Left lung (tissue), 4 donors: ENCODE measurements at regions not wholly inside any gene's neighbourhood (a gene's known extent, or its start where the extent isn't known, plus 50 kb on each side); places are given as distances from the start of the nearest gene placed in this dataset.

Experiments used
- ATAC-seq: fragments of 200-7000 bp; cut with Tn5 transposase; one replicate; pipeline ENCODE4 v1.9.1; 2020; ENCODE audit warnings: moderate library complexity
- DNase-seq, 4 donors: peaks; one replicate each; pipeline ENCODE4 v3.0.0-alpha.2; 2013 to 2020
- H3K27ac ChIP-seq, 2 donors: fragments of 200-600 bp; sonication (generic) in 1 of 2; one replicate each; pipeline versions ENCODE4 v1.5.0 to v1.8.0; 2020 to 2021
- H3K27me3 ChIP-seq, 2 donors: fragments of 200-600 bp; sonication (generic) in 1 of 2; one replicate each; pipeline versions ENCODE4 v1.5.0 to v1.8.0; 2020 to 2021
- H3K36me3 ChIP-seq, 2 donors: fragments of 200-600 bp; sonication (generic) in 1 of 2; one replicate each; pipeline versions ENCODE4 v1.5.0 to v1.8.0; 2020 to 2021
- H3K4me1 ChIP-seq, 2 donors: fragments of 200-600 bp; one replicate each; pipeline ENCODE4 v1.8.0; 2021
- H3K4me3 ChIP-seq, 2 donors: fragments of 200-600 bp; sonication (generic) in 1 of 2; one replicate each; pipeline versions ENCODE4 v1.5.0 to v1.8.0; 2020 to 2021; ENCODE audit warnings: mild to moderate bottlenecking in 1 of 2
- H3K9me3 ChIP-seq, 2 donors: fragments of 200-600 bp; sonication (generic) in 1 of 2; one replicate each; pipeline versions ENCODE4 v1.5.0 to v1.8.0; 2020 to 2021
- intact Hi-C, 2 donors: fragments of 100-400 bp; cut with DNase I; formaldehyde crosslinking; loops; one replicate each; pipeline versions ENCODE4 v1.11.2 to v1.14.2; 2022
- TF ChIP-seq, protein P1 (sequence below), 2 donors: fragments of 200-600 bp; sonication (generic) in 1 of 2; IDR thresholded peaks; one replicate each; pipeline versions ENCODE4 v1.5.0 to v1.8.0; 2021; ENCODE audit warnings: antibody characterized with exemption in 2 of 2
- donor health status: DM: no; HTN: yes; CAD: no.
- donor health status: DM: no; HTN: no; CAD: no.

DNA sequence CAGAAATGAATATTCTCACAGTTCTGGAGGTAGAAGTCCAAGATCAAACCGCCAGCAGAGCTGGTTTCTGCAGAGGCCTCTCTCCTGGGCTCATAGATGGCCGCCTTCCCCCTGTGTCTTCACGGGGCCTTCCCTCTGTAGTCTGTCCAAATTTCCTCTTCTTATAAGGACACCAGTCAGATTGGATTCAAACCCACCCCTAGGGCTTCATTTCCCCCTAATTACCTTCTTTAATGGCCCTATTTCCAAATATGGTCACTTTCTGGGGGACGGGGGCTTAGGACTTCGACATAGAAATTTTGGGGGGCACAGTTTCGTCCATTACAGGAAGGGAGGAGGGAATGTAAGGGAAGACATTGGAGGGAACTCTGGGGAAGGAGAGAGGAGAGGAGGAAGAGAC, 132.6 kb downstream of the DDX1 start:
- ATAC-seq: no peak

DNA sequence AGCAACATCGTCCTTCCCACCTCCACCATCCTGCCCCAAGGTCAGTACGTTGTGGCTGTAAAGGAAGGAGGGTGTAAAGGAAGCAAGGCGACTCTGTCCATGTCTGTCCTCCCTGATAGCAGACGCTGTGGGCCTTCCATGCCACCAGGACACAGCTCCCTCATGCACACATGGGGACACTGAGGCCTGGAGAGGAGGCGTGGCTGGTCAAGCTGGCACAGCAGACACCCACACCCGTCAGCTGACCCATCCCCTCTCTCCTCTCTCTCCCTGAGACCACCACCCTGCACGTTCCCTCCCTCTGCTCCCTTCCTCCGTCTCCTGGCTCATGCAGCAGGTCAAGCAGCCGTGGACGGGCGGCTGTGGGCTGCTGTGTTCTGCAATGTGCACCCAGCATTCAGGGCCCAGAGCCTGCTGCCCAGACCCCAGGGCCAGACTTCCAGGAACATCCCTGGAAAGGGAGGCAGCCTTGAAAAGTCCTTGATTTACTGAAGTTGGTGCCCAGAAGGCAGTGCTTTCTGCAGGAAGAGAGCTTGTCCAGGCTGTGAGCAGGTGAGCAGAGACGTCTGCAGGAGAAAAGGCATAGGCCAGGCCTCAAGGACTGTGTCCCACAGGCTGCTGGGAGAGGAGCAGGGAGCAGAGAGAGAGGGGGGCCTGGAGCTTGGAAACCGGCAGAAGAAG, 133.6 kb downstream of the DDX1 start:
- TF ChIP-seq, protein P1, sequence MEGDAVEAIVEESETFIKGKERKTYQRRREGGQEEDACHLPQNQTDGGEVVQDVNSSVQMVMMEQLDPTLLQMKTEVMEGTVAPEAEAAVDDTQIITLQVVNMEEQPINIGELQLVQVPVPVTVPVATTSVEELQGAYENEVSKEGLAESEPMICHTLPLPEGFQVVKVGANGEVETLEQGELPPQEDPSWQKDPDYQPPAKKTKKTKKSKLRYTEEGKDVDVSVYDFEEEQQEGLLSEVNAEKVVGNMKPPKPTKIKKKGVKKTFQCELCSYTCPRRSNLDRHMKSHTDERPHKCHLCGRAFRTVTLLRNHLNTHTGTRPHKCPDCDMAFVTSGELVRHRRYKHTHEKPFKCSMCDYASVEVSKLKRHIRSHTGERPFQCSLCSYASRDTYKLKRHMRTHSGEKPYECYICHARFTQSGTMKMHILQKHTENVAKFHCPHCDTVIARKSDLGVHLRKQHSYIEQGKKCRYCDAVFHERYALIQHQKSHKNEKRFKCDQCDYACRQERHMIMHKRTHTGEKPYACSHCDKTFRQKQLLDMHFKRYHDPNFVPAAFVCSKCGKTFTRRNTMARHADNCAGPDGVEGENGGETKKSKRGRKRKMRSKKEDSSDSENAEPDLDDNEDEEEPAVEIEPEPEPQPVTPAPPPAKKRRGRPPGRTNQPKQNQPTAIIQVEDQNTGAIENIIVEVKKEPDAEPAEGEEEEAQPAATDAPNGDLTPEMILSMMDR (IDR thresholded peaks at IDR 0.05): no peak
- H3K4me1 ChIP-seq: peaks cover 2 to 4% of the 10 kb centered on the region in 2 donors
- ATAC-seq (no peak), DNase-seq (no peak)
- no peak overlapping the region for H3K4me3 ChIP-seq
- no peaks in the 10 kb centered on the region for H3K36me3 ChIP-seq
- no peaks in the 10 kb centered on the region for H3K27me3 ChIP-seq
- no peak overlapping the region for H3K27ac ChIP-seq
- H3K9me3 ChIP-seq: no peaks in the 10 kb centered on the region
- intact Hi-C loops: no loop called here

More for the DNA sequence above, 132.6 kb downstream of the DDX1 start:
- Histone ChIP-seq H3K27me3 (no peaks in the 10 kb centered on the region), H3K4me3 (no peak overlapping the region), H3K36me3 (no peaks in the 10 kb centered on the region), H3K9me3 (no peaks in the 10 kb centered on the region), H3K4me1 (no peaks in the 10 kb centered on the region), H3K27ac (no peak overlapping the region)
- DNase-seq: no peak
- intact Hi-C loops: no loop called here
- TF ChIP-seq, protein P1 (IDR thresholded peaks at IDR 0.05): no peak

DNA sequence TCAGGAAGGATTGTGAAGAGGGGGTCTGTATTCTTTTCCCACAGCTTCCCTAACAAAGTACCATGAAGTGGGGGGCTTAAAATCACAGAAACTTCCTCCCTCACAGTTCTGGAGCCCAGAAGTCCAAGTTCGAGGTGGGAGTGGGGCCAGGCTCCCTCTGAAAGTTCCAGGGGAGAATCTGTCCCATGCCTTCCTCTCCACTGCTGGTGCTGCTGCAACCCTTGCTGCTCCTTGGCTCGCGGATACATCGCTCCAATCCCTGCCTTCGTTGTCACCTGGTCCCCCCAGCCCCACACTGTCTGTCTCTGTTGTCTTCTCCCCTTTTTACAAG, 134.1 kb downstream of the DDX1 start:
- Histone ChIP-seq H3K27ac (no peak overlapping the region), H3K4me1 (peaks cover 7 to 9% of the 10 kb centered on the region in 2 donors), H3K27me3 (no peaks in the 10 kb centered on the region), H3K4me3 (no peak overlapping the region), H3K9me3 (no peaks in the 10 kb centered on the region), H3K36me3 (no peaks in the 10 kb centered on the region)
- intact Hi-C loops: no loop called here
- DNase-seq (no peak), ATAC-seq (no peak)
- TF ChIP-seq, protein P1 (IDR thresholded peaks at IDR 0.05): no peak

DNA sequence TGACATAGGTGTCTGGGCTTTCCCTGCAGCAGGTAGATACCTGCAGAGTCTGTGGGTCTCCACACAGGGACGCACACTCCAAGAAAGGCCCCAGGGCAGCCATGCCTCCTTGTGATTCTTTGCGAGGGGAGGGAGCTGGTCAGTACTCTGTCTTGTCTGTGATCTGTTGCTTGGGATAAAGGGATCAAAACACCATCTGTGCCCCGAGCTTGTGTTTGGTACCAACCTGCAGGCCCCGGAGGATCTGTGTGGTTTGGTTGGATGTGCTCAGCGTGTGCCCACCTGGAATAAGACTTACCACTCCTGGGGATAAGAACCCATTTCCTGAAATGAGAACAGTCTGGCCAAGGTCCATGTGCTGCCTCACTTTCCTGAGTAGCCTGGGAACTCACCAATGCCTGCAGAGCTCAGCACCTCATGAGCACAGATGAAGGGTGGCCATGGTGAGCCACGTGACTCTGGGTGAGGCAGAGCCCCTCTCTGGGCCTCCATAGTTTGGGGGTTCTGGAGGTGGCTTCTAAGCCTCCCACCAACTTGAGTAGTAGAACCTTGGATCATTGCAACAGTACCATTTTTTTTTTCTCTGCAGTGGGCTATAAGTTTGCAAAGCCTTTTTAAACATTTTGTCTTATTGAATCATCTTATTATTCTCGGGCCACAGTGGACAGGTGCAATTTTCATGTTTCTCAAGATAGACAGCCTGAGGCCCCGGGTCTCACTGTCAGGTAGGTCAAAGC, 134.8 kb downstream of the DDX1 start:
- no peak for ATAC-seq
- TF ChIP-seq, protein P1 (IDR thresholded peaks at IDR 0.05): no peak
- no peak overlapping the region for H3K4me3 ChIP-seq
- no peaks in the 10 kb centered on the region for H3K36me3 ChIP-seq
- no peak overlapping the region for H3K27ac ChIP-seq
- no peaks in the 10 kb centered on the region for H3K9me3 ChIP-seq
- no peaks in the 10 kb centered on the region for H3K27me3 ChIP-seq
- H3K4me1 ChIP-seq: peaks cover 12% of the 10 kb centered on the region in 2 donors
- intact Hi-C loops: no loop called here
- no peak for DNase-seq

DNA sequence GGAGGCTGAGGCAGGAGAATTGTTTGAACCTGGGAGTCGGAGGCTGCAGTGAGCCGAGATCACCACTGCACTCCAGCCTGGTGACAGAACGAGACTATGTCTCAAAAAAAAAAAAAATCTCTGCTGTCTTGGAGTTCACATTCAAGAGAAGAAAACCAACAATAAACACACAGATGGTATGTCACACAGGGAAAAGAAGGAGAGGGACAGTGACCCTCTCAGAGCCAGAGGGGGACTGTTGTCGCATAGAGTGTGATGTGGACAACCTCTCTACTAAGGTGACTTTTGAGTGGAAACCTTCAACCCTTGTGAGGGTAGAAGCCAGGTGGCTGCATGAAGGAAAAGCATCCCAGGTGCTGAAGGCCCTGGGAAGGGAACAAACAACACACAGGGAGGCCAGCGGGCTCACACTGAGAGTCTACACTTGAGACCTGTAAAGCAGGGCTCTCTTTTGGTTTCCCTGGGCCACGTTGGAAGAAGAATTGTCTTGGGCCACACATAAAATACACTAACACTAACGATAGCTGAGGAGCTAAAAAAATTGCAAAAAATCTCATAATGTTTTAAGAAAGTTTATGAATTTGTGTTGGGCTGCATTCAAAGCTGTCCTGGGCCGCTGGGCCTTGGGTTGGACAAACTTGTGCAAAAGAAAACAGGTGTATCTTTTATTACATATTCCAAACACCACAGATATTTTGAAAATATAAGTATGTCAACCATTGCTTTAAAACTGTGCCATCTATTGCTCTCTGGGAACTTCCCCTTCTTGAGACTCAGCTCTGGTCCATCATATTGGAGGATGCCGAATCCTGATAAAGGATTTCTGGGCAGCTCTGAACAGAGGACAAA, 136.0 kb downstream of the DDX1 start:
- Histone ChIP-seq H3K27me3 (no peaks in the 10 kb centered on the region), H3K36me3 (no peaks in the 10 kb centered on the region), H3K4me3 (no peak overlapping the region), H3K9me3 (no peaks in the 10 kb centered on the region), H3K4me1 (peaks cover 12% of the 10 kb centered on the region in 2 donors), H3K27ac (no peak overlapping the region)
- intact Hi-C loops: no loop called here
- TF ChIP-seq, protein P1 (IDR thresholded peaks at IDR 0.05): no peak
- no peak for DNase-seq
- ATAC-seq: no peak
